DND-41 (cell line): ENCODE measurements at regions not wholly inside any gene's neighbourhood (a gene's known extent, or its start where the extent isn't known, plus 50 kb on each side); places are given as distances from the start of the nearest gene placed in this dataset.

Experiments used
- CTCF ChIP-seq: IDR thresholded peaks from 2 replicates; pipeline ENCODE4 v1.5.1; 2012; ENCODE audit warnings: borderline replicate concordance, low read length, moderate library complexity, mild to moderate bottlenecking; ENCODE audit not compliant: poor library complexity, severe bottlenecking; ENCODE audit errors: extremely low read depth
- EZH2 ChIP-seq: IDR thresholded peaks from 3 replicates; pipeline ENCODE4 v1.6.1; 2012; ENCODE audit warnings: borderline replicate concordance, low read depth, mild to moderate bottlenecking, moderate library complexity, low read length, inconsistent platforms; ENCODE audit not compliant: severe bottlenecking

- TF ChIP-seq CTCF (no peak), EZH2 (no peak)
Measured at GRCh38 chr5:103804711-103805110, 242.1 kb upstream of the NUDT12 start.
